ENCODE measurements at regions not wholly inside any gene's neighbourhood (a gene's known extent, or its start where the extent isn't known, plus 50 kb on each side); places are given as distances from the start of the nearest gene placed in this dataset.
"Not testable (repeated sequence)": the region's sequence is repeated elsewhere in the genome, so short reads cannot be mapped to it uniquely, and the experiment has no call there.

DNA sequence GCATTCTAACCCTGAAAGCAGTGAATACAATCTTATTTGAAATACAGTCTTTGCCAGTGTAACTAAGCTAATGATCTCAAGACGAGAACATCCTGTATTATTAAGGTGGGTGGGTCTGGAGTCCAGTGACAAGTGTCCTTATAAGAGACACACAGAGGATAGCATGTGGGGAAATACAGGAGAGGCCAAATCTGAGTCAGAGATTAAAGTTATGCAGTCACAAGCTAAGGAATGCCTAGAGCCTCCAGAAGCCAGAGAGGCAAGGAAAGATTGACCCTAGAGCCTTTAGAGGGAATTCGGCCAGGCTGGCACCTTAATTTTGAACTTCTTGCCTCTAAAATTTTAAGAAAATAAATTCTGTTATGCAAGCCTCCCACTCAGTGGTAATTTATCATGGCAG is 87.5 kb upstream of the HGF start:
- DNase-seq (ENCODE audit: extremely low read depth, low read depth), result no peak
- no peak overlapping the region for H3K4me3 ChIP-seq (replicated peaks; ENCODE audit: low read depth, low read length)

GRCh38 chr7:81854518-81854917 is 84.7 kb upstream of the HGF start:
- TF ChIP-seq, protein P1, sequence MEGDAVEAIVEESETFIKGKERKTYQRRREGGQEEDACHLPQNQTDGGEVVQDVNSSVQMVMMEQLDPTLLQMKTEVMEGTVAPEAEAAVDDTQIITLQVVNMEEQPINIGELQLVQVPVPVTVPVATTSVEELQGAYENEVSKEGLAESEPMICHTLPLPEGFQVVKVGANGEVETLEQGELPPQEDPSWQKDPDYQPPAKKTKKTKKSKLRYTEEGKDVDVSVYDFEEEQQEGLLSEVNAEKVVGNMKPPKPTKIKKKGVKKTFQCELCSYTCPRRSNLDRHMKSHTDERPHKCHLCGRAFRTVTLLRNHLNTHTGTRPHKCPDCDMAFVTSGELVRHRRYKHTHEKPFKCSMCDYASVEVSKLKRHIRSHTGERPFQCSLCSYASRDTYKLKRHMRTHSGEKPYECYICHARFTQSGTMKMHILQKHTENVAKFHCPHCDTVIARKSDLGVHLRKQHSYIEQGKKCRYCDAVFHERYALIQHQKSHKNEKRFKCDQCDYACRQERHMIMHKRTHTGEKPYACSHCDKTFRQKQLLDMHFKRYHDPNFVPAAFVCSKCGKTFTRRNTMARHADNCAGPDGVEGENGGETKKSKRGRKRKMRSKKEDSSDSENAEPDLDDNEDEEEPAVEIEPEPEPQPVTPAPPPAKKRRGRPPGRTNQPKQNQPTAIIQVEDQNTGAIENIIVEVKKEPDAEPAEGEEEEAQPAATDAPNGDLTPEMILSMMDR (IDR thresholded peaks at IDR 0.05; ENCODE audit: low read depth, low read length, missing control alignments), result no peak
- no peak for DNase-seq (ENCODE audit: extremely low read depth, low read depth)
- no peak overlapping the region for H3K4me3 ChIP-seq (replicated peaks; ENCODE audit: low read depth, low read length)

More for the DNA sequence above, 87.5 kb upstream of the HGF start:
- TF ChIP-seq, protein P1 (IDR thresholded peaks at IDR 0.05; ENCODE audit: low read depth, low read length, missing control alignments), result no peak

- H3K4me3 ChIP-seq (replicated peaks; ENCODE audit: low read depth, low read length), result no peak overlapping the region
- TF ChIP-seq, protein P1 (IDR thresholded peaks at IDR 0.05; ENCODE audit: low read depth, low read length, missing control alignments), result no peak
- DNase-seq (ENCODE audit: extremely low read depth, low read depth), result no peak
Observed at GRCh38 chr7:81852701-81853100, 82.9 kb upstream of the HGF start.

- no peak overlapping the region for H3K4me3 ChIP-seq (replicated peaks; ENCODE audit: low read depth, low read length)
- TF ChIP-seq, protein P1 (IDR thresholded peaks at IDR 0.05; ENCODE audit: low read depth, low read length, missing control alignments), result no peak
- DNase-seq (ENCODE audit: extremely low read depth, low read depth), result no peak
Observed at GRCh38 chr7:81851413-81851812, 81.6 kb upstream of the HGF start.

GRCh38 chr7:81846398-81846797 is 76.6 kb upstream of the HGF start:
- no peak for DNase-seq (ENCODE audit: extremely low read depth, low read depth)
- TF ChIP-seq, protein P1 (IDR thresholded peaks at IDR 0.05; ENCODE audit: low read depth, low read length, missing control alignments), result no peak
- no peak overlapping the region for H3K4me3 ChIP-seq (replicated peaks; ENCODE audit: low read depth, low read length)

DNA sequence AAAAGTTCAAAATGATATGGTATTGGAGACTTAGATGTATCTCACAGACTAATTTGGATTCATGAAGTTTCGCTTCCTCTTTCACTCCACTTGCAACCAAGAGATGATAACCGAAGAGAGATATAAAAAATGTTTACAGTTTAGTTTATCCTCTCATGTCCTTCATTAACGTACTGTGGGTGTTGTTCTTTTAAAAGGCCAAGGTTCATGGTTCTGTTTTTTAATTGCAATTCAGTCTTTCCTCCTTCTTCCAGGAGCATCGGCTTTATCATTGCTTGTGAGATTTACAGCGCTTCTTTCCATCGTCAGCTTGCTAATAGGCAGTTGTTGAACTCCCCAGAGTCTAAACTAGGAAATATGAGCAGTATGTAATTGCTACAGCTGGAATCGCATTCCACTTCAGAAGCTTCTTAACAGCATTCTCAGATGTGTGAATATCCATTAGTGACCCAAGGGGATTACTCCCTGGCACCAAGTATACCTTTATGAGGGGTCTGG is 75.9 kb upstream of the HGF start:
- H3K4me3 ChIP-seq (replicated peaks; ENCODE audit: low read depth, low read length), result no peak overlapping the region
- no peak for DNase-seq (ENCODE audit: extremely low read depth, low read depth)
- TF ChIP-seq, protein P1 (IDR thresholded peaks at IDR 0.05; ENCODE audit: low read depth, low read length, missing control alignments), result no peak

DNA sequence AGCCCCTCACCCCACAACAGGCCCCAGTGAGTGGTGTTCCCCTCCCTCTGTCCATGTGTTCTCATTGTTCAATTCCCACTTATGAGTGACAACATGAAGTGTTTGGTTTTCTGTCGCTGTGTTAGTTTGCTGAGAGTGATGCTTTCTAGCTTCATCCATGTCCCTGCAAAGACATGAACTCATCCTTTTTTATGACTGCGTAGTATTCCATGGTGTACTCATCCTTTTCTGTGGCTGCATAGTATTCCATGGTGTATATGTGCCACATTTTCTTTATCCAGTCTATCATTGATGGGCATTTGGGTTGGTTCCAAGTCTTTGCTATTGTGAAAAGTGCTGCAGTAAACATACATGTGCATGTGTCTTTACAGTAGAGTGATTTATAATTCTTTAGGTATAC is 73.8 kb upstream of the HGF start:
- H3K4me3 ChIP-seq (replicated peaks; ENCODE audit: low read depth, low read length); DNase-seq (ENCODE audit: extremely low read depth, low read depth): not testable (repeated sequence)
